ENCODE measurements at regions not wholly inside any gene's neighbourhood (a gene's known extent, or its start where the extent isn't known, plus 50 kb on each side); places are given as distances from the start of the nearest gene placed in this dataset.

DNA sequence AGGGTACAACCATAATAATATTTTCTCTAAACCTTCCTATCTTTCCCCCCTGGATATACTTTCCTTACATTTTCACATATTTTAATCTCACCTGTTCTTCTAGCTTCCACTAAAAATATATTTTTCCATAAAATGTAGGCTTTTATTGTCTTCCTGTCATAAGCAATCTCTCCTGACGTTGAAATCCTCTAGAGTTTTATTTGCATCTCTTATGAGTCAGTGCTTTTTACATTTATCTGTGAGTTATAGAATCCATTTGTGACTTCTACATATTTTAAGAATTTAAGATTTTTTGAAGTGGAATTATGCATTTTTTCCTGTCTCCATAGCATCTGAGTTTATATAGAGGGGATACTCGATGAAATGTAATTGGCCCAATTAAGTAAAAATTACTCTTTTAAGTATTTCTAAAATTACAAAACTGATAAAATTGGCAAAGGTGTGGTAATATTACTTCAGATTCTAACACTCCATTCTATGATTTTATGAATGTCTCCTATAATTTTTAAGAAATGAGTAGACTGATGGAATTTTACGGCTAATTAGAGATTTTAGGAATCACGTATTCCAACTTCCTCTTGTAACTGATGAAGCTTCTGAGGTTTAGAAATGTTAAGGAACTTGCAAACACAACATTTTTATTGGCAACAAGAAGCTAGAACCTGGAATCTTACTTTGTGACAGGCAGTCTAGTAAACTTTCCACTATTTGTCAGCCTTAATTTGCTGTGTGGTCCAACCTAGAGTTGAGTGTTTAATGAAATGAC lies 422.9 kb upstream of the SEMA3A start:
- in situ Hi-C loops (cut with MboI) = no loop called here
- Histone ChIP-seq H4K20me1 (ENCODE audit: control insufficient read depth, insufficient read depth) (no peaks in the 10 kb centered on the region), H3K4me1 (ENCODE audit: control insufficient read depth, insufficient read depth, low read length) (no peaks in the 10 kb centered on the region), H3K9me3 (replicated peaks; ENCODE audit: control insufficient read depth, insufficient read depth, low read length) (no peaks in the 10 kb centered on the region), H3K79me2 (ENCODE audit: control insufficient read depth, insufficient read depth, low read length) (no peaks in the 10 kb centered on the region), H3K4me3 (no peak overlapping the region), H3K27ac (ENCODE audit: control insufficient read depth, insufficient read depth) (no peak overlapping the region), H2AFZ (ENCODE audit: control insufficient read depth, low read depth, low read length) (no peak overlapping the region), H3K9ac (ENCODE audit: control insufficient read depth, insufficient read depth, low read length) (no peak overlapping the region), H3K36me3 (ENCODE audit: control insufficient read depth in 2 of 2, insufficient read depth in 2 of 2, low read length in 1 of 2) (no peaks in the 10 kb centered on the region), H3K27me3 (replicated peaks in 1 of 2; ENCODE audit: control insufficient read depth in 2 of 2, insufficient read depth in 2 of 2, low read length in 1 of 2) (no peaks in the 10 kb centered on the region), H3K4me2 (ENCODE audit: control insufficient read depth, insufficient read depth) (no peak overlapping the region)
- TF ChIP-seq RBBP5 (conservative IDR thresholded peaks at IDR 0.05) (no peak), SREBF2 (IDR thresholded peaks at IDR 0.05; ENCODE audit: low read length) (no peak), TCF3 (IDR thresholded peaks at IDR 0.05; ENCODE audit: borderline replicate concordance, insufficient read depth, low read depth, low read length) (no peak), NR2F1 (conservative IDR thresholded peaks at IDR 0.05) (no peak), ZNF207 (IDR thresholded peaks at IDR 0.05; ENCODE audit: borderline replicate concordance) (no peak), YBX1 (IDR thresholded peaks at IDR 0.05) (no peak), RB1 (IDR thresholded peaks at IDR 0.05; ENCODE audit: borderline replicate concordance) (no peak), BACH1 (IDR thresholded peaks at IDR 0.05; ENCODE audit: borderline replicate concordance) (no peak), SMAD1 (IDR thresholded peaks at IDR 0.05; ENCODE audit: low read depth, partially characterized antibody) (no peak), RCOR1 (conservative IDR thresholded peaks at IDR 0.05; ENCODE audit: low read depth, low read length) (no peak)
- TF ChIP-seq, protein P1, sequence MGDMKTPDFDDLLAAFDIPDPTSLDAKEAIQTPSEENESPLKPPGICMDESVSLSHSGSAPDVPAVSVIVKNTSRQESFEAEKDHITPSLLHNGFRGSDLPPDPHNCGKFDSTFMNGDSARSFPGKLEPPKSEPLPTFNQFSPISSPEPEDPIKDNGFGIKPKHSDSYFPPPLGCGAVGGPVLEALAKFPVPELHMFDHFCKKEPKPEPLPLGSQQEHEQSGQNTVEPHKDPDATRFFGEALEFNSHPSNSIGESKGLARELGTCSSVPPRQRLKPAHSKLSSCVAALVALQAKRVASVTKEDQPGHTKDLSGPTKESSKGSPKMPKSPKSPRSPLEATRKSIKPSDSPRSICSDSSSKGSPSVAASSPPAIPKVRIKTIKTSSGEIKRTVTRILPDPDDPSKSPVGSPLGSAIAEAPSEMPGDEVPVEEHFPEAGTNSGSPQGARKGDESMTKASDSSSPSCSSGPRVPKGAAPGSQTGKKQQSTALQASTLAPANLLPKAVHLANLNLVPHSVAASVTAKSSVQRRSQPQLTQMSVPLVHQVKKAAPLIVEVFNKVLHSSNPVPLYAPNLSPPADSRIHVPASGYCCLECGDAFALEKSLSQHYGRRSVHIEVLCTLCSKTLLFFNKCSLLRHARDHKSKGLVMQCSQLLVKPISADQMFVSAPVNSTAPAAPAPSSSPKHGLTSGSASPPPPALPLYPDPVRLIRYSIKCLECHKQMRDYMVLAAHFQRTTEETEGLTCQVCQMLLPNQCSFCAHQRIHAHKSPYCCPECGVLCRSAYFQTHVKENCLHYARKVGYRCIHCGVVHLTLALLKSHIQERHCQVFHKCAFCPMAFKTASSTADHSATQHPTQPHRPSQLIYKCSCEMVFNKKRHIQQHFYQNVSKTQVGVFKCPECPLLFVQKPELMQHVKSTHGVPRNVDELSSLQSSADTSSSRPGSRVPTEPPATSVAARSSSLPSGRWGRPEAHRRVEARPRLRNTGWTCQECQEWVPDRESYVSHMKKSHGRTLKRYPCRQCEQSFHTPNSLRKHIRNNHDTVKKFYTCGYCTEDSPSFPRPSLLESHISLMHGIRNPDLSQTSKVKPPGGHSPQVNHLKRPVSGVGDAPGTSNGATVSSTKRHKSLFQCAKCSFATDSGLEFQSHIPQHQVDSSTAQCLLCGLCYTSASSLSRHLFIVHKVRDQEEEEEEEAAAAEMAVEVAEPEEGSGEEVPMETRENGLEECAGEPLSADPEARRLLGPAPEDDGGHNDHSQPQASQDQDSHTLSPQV (IDR thresholded peaks at IDR 0.05) = no peak
- intact Hi-C loops (cut with micrococcal nuclease; ENCODE audit: unreplicated experiment) = loop anchor here (10.0 kb wide), 1 partner anchor 63 kb away; no protein-coding TSS in a partner anchor
- DNase-seq (ENCODE audit: low read depth, low spot score) (no peak), FAIRE-seq (no peak), ATAC-seq (no peak)
- CTCF ChIA-PET = no interaction called here
- BruUV-seq (replicated peaks) = no TSS peak
- POLR2A ChIA-PET = no interaction called here
- RAD21 ChIA-PET (ENCODE audit: unreplicated experiment) = no interaction called here
- 61% methylated on average over 4 of the region's 4 CpGs for WGBS (ENCODE audit: insufficient coverage, insufficient replicate concordance, low lambda C conversion rate, missing lambda C conversion rate)
- SMC1A ChIA-PET (ENCODE audit: uncharacterized antibody, unreplicated experiment) = interaction anchor here (1.7 kb wide), 1 partner anchor 9 kb away, joined by 3 read pairs; no protein-coding TSS in a partner anchor

All from GM12878 (cell line).